ENCODE measurements at regions not wholly inside any gene's neighbourhood (a gene's known extent, or its start where the extent isn't known, plus 50 kb on each side); places are given as distances from the start of the nearest gene placed in this dataset.
"Not testable (repeated sequence)": the region's sequence is repeated elsewhere in the genome, so short reads cannot be mapped to it uniquely, and the experiment has no call there.

DNA sequence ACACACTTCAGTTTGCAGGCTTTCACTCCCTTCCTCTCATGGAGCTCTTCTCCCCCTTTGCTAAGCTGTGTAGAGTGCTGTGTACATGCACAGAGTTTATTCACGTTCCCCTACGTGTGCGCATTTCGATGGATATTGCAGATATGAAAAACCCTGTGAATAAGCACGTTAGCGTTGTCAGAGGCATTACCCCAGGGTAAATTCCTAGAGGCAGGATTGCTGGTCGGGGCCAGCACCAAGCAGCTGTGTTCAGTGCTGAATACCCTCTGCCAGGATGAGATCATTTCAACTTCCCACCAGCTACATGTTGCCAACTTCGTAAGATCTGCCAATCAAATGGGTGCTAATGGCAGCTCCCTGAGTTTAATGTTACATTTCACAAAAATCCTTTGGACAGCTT is 172.3 kb upstream of the PPP1R26 start:
- TF ChIP-seq, protein P1, sequence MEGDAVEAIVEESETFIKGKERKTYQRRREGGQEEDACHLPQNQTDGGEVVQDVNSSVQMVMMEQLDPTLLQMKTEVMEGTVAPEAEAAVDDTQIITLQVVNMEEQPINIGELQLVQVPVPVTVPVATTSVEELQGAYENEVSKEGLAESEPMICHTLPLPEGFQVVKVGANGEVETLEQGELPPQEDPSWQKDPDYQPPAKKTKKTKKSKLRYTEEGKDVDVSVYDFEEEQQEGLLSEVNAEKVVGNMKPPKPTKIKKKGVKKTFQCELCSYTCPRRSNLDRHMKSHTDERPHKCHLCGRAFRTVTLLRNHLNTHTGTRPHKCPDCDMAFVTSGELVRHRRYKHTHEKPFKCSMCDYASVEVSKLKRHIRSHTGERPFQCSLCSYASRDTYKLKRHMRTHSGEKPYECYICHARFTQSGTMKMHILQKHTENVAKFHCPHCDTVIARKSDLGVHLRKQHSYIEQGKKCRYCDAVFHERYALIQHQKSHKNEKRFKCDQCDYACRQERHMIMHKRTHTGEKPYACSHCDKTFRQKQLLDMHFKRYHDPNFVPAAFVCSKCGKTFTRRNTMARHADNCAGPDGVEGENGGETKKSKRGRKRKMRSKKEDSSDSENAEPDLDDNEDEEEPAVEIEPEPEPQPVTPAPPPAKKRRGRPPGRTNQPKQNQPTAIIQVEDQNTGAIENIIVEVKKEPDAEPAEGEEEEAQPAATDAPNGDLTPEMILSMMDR (conservative IDR thresholded peaks at IDR 0.05 in 1 of 2, IDR thresholded peaks at IDR 0.05 in 1 of 2; ENCODE audit: low read depth in 1 of 2, low read length in 2 of 2) = no peak
- no peak for TF ChIP-seq EZH2 (IDR thresholded peaks at IDR 0.05; ENCODE audit: low read length, missing control alignments)
- Histone ChIP-seq H3K4me1 (ENCODE audit: control insufficient read depth, extremely low read depth, insufficient read depth, low read length) (no peaks in the 10 kb centered on the region), H3K27ac (ENCODE audit: insufficient read depth, low read length) (no peak overlapping the region), H2AFZ (ENCODE audit: low read length) (no peak overlapping the region), H3K27me3 (ENCODE audit: control insufficient read depth, insufficient read depth, low read length) (no peaks in the 10 kb centered on the region), H3K9ac (ENCODE audit: insufficient read depth, low read length) (no peak overlapping the region), H4K20me1 (ENCODE audit: control insufficient read depth, extremely low read depth, insufficient read depth, low read length) (no peaks in the 10 kb centered on the region), H3K9me3 (ENCODE audit: control insufficient read depth, insufficient read depth, low read depth, low read length) (no peaks in the 10 kb centered on the region), H3K4me2 (ENCODE audit: extremely low read depth, insufficient read depth, low read length) (no peak overlapping the region), H3K4me3 (replicated peaks in 1 of 4; ENCODE audit: control extremely low read depth in 1 of 4, insufficient read depth in 1 of 4, low read depth in 3 of 4, low read length in 4 of 4) (no peak overlapping the region), H3K79me2 (ENCODE audit: control insufficient read depth, insufficient read depth, low read length) (no peaks in the 10 kb centered on the region), H3K36me3 (ENCODE audit: control insufficient read depth, insufficient read depth, low read length) (no peaks in the 10 kb centered on the region)
- DNase-seq (ENCODE audit: low read depth in 2 of 2) = no peak

DNA sequence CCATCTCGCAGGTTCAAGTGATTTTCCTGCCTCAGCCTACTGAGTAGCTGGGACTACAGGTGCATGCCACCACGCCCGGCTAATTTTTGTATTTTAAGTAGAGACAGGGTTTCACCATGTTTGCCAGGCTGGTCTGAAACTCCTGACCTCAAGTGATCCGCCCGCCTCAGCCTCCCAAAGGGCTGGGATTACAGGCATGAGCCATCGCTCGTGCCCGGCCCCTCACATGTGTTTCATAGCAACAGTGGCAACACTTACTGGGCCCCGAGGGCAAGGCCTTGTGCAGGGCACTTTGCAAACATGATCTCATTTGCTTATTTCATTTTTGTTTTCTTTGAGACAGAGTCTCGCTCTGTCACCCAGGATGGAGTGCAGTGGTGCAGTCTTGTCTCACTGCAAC is 171.7 kb upstream of the PPP1R26 start:
- not testable (repeated sequence) for H3K9ac ChIP-seq (ENCODE audit: insufficient read depth, low read length); H3K4me2 ChIP-seq (ENCODE audit: extremely low read depth, insufficient read depth, low read length); H4K20me1 ChIP-seq (ENCODE audit: control insufficient read depth, extremely low read depth, insufficient read depth, low read length); H3K9me3 ChIP-seq (ENCODE audit: control insufficient read depth, insufficient read depth, low read depth, low read length); H3K27ac ChIP-seq (ENCODE audit: insufficient read depth, low read length); H3K27me3 ChIP-seq (ENCODE audit: control insufficient read depth, insufficient read depth, low read length); H2AFZ ChIP-seq (ENCODE audit: low read length); H3K4me3 ChIP-seq (replicated peaks in 1 of 4; ENCODE audit: control extremely low read depth in 1 of 4, insufficient read depth in 1 of 4, low read depth in 3 of 4, low read length in 4 of 4); H3K4me1 ChIP-seq (ENCODE audit: control insufficient read depth, extremely low read depth, insufficient read depth, low read length); DNase-seq (ENCODE audit: low read depth in 2 of 2); H3K79me2 ChIP-seq (ENCODE audit: control insufficient read depth, insufficient read depth, low read length); H3K36me3 ChIP-seq (ENCODE audit: control insufficient read depth, insufficient read depth, low read length)

DNA sequence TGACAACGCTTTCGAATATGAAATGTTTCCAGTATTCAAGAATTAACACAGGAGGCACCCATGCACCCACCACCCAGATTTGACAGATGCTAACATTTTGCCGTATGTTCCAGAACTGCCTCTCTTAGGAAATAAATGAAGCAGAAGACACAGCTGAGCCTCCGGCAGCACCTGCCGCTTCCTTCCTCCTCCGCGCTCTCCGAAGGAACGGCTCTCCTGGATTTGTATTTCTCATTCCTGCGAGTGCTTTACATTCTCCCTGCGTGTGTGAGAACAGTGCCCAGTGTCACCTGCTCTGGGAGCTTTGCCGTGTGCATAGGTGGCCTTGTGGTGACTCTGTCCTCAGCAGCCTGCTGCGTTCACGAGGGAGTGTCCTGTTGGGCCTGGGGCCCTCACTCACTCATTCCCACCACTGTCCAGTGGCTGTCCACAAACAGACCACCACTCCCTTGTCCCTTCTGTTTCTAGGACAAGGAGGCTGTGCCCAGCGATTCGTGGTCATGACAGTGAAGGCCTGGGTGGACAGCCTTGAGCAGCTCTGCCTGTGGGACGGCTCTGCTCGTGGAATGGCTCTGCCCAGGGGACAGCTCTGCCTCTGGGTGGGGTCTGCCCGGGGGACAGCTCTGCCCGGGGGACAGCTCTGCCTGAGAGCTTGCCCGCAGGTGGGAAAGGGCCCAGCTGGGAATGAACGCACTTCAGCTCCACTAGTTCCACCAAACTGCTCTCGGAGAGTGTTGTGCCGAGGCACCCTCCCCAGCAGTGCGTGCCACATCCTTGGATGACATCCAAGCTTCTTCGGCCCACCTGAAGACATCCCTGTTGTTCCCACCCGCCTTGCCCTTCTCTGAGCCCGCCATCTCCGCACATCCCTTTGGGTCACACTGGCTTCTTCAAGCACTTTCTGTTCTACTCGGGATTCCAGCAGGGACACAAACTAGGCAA is 170.5 kb upstream of the PPP1R26 start:
- Histone ChIP-seq H3K27ac (ENCODE audit: insufficient read depth, low read length) (no peak overlapping the region), H3K9ac (ENCODE audit: insufficient read depth, low read length) (no peak overlapping the region), H3K4me1 (ENCODE audit: control insufficient read depth, extremely low read depth, insufficient read depth, low read length) (no peaks in the 10 kb centered on the region), H3K36me3 (ENCODE audit: control insufficient read depth, insufficient read depth, low read length) (no peaks in the 10 kb centered on the region), H2AFZ (ENCODE audit: low read length) (no peak overlapping the region), H3K9me3 (ENCODE audit: control insufficient read depth, insufficient read depth, low read depth, low read length) (no peaks in the 10 kb centered on the region), H3K4me3 (replicated peaks in 1 of 4; ENCODE audit: control extremely low read depth in 1 of 4, insufficient read depth in 1 of 4, low read depth in 3 of 4, low read length in 4 of 4) (no peak overlapping the region), H4K20me1 (ENCODE audit: control insufficient read depth, extremely low read depth, insufficient read depth, low read length) (no peaks in the 10 kb centered on the region), H3K4me2 (ENCODE audit: extremely low read depth, insufficient read depth, low read length) (no peak overlapping the region), H3K79me2 (ENCODE audit: control insufficient read depth, insufficient read depth, low read length) (no peaks in the 10 kb centered on the region), H3K27me3 (ENCODE audit: control insufficient read depth, insufficient read depth, low read length) (no peaks in the 10 kb centered on the region)
- no peak for TF ChIP-seq EZH2 (IDR thresholded peaks at IDR 0.05; ENCODE audit: low read length, missing control alignments)
- TF ChIP-seq, protein P1 (conservative IDR thresholded peaks at IDR 0.05 in 1 of 2, IDR thresholded peaks at IDR 0.05 in 1 of 2; ENCODE audit: low read depth in 1 of 2, low read length in 2 of 2) = no peak
- DNase-seq (ENCODE audit: low read depth in 2 of 2) = no peak
